ENCODE measurements at regions not wholly inside any gene's neighbourhood (a gene's known extent, or its start where the extent isn't known, plus 50 kb on each side); places are given as distances from the start of the nearest gene placed in this dataset.

GRCh38 chr4:126174627-126175026 is 859.9 kb downstream of the FAT4 start:
- TF ChIP-seq CTCF (IDR thresholded peaks at IDR 0.05; ENCODE audit: unreplicated experiment): no peak
- no peaks in the 10 kb centered on the region for H3K27me3 Mint-ChIP-seq (ENCODE audit: low read depth)
- peaks cover 4% of the 10 kb centered on the region for H3K4me1 Mint-ChIP-seq
- H3K36me3 Mint-ChIP-seq: no peaks in the 10 kb centered on the region
- H3K27ac Mint-ChIP-seq: no peak overlapping the region
- no peak overlapping the region for H3K4me3 Mint-ChIP-seq
- DNase-seq (ENCODE audit: low spot score in 2 of 2, unreplicated experiment in 2 of 2): no peak
- H3K9me3 Mint-ChIP-seq: peaks cover 12% of the 10 kb centered on the region

- Mint-ChIP-seq H3K4me1 (peaks cover 17% of the 10 kb centered on the region), H3K27ac (no peak overlapping the region), H3K9me3 (peaks cover 8% of the 10 kb centered on the region), H3K4me3 (no peak overlapping the region), H3K36me3 (no peaks in the 10 kb centered on the region), H3K27me3 (ENCODE audit: low read depth) (no peaks in the 10 kb centered on the region)
- TF ChIP-seq CTCF (IDR thresholded peaks at IDR 0.05; ENCODE audit: unreplicated experiment): no peak
- DNase-seq (ENCODE audit: low spot score in 2 of 2, unreplicated experiment in 2 of 2): no peak
Observed at GRCh38 chr4:126180642-126181041, 865.9 kb downstream of the FAT4 start.

GRCh38 chr4:126182336-126182735 is 867.6 kb downstream of the FAT4 start:
- Mint-ChIP-seq H3K4me3 (no peak overlapping the region), H3K9me3 (peaks cover 4% of the 10 kb centered on the region), H3K36me3 (no peaks in the 10 kb centered on the region), H3K4me1 (peaks cover 17% of the 10 kb centered on the region), H3K27me3 (ENCODE audit: low read depth) (no peaks in the 10 kb centered on the region), H3K27ac (peak overlapping the region; percentile 35)
- no peak for DNase-seq (ENCODE audit: low spot score in 2 of 2, unreplicated experiment in 2 of 2)
- TF ChIP-seq CTCF (IDR thresholded peaks at IDR 0.05; ENCODE audit: unreplicated experiment): no peak

- Mint-ChIP-seq H3K27me3 (ENCODE audit: low read depth) (no peaks in the 10 kb centered on the region), H3K4me3 (no peak overlapping the region), H3K27ac (peak overlapping the region; percentile 35), H3K4me1 (peaks cover 17% of the 10 kb centered on the region), H3K36me3 (no peaks in the 10 kb centered on the region), H3K9me3 (peaks cover 4% of the 10 kb centered on the region)
- TF ChIP-seq CTCF (IDR thresholded peaks at IDR 0.05; ENCODE audit: unreplicated experiment): no peak
- DNase-seq (ENCODE audit: low spot score in 2 of 2, unreplicated experiment in 2 of 2): no peak
Observed at GRCh38 chr4:126182786-126183185, 868.0 kb downstream of the FAT4 start.

GRCh38 chr4:126183206-126183605 is 868.5 kb downstream of the FAT4 start:
- TF ChIP-seq CTCF (IDR thresholded peaks at IDR 0.05; ENCODE audit: unreplicated experiment): no peak
- no peaks in the 10 kb centered on the region for H3K36me3 Mint-ChIP-seq

GRCh38 chr4:126191536-126191935 is 876.8 kb downstream of the FAT4 start:
- Mint-ChIP-seq H3K27me3 (ENCODE audit: low read depth) (no peaks in the 10 kb centered on the region), H3K4me1 (peaks cover 26% of the 10 kb centered on the region), H3K9me3 (peaks cover 20% of the 10 kb centered on the region), H3K36me3 (no peaks in the 10 kb centered on the region), H3K27ac (peak overlapping the region; percentile 90), H3K4me3 (no peak overlapping the region)
- no peak for TF ChIP-seq CTCF (IDR thresholded peaks at IDR 0.05; ENCODE audit: unreplicated experiment)
- DNase-seq (ENCODE audit: low spot score in 2 of 2, unreplicated experiment in 2 of 2): no peak

More at GRCh38 chr4:126183206-126183605, 868.5 kb downstream of the FAT4 start:
- Mint-ChIP-seq H3K4me3 (no peak overlapping the region), H3K27ac (peak overlapping the region; percentile 7), H3K9me3 (peaks cover 4% of the 10 kb centered on the region), H3K27me3 (ENCODE audit: low read depth) (no peaks in the 10 kb centered on the region), H3K4me1 (peaks cover 15% of the 10 kb centered on the region)
- no peak for DNase-seq (ENCODE audit: low spot score in 2 of 2, unreplicated experiment in 2 of 2)
